ENCODE measurements at regions not wholly inside any gene's neighbourhood (a gene's known extent, or its start where the extent isn't known, plus 50 kb on each side); places are given as distances from the start of the nearest gene placed in this dataset.

- TF ChIP-seq CTCF (IDR thresholded peaks at IDR 0.05 in 2 of 3, conservative IDR thresholded peaks at IDR 0.05 in 1 of 3; ENCODE audit: control insufficient read depth in 2 of 3, extremely low read depth in 1 of 3, insufficient read depth in 1 of 3, low read depth in 3 of 3, low read length in 3 of 3): no peak
- TF ChIP-seq ZNF207 (IDR thresholded peaks at IDR 0.05; ENCODE audit: borderline replicate concordance): no peak
- TF ChIP-seq YY1 (IDR thresholded peaks at IDR 0.05; ENCODE audit: low read depth, low read length): no peak
- no peak for TF ChIP-seq ZNF384 (IDR thresholded peaks at IDR 0.05; ENCODE audit: borderline replicate concordance, low read depth, low read length)
- no peak for TF ChIP-seq ATF3 (IDR thresholded peaks at IDR 0.05; ENCODE audit: borderline replicate concordance, extremely low read depth, low read depth, low read length)
These were observed 97.1 kb upstream of the DAB1 start for GRCh38 chr1:57520743-57521515.

Data from GM12878 (cell line).